Femur (tissue), 1 donor: ENCODE measurements at regions not wholly inside any gene's neighbourhood (a gene's known extent, or its start where the extent isn't known, plus 50 kb on each side); places are given as distances from the start of the nearest gene placed in this dataset.
"Not testable (repeated sequence)": the region's sequence is repeated elsewhere in the genome, so short reads cannot be mapped to it uniquely, and the experiment has no call there.

Source experiments
- DNase-seq: peaks from one replicate; pipeline ENCODE4 v3.0.0-alpha.2; 2017

- DNase-seq, result not testable (repeated sequence)
Observed at GRCh38 chr2:47689118-47689517, 93.8 kb upstream of the MSH6 start.

- DNase-seq, result no peak
Observed at GRCh38 chr2:47688561-47688960, 94.4 kb upstream of the MSH6 start.

DNA sequence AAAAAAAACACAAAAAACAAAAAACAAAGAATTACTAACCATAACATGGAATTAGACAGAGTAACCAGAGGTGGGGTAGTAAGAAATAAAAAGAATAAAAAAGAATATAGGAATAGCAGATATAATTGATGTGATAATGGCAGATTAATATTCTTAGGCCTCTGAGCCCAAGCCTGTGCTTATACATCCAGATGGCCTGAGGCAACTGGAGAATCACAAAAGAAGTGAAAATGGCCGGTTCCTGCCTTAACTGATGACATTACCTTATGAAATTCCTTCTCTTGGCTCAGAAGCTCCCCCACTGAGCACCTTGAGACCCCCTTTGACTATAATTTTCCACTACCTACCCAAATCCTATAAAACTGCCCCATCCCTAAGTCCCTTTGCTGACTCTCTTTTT is 95.1 kb upstream of the MSH6 start:
- DNase-seq, result no peak

GRCh38 chr2:47686018-47686417 is 96.9 kb upstream of the MSH6 start:
- DNase-seq, result no peak

- DNase-seq, result no peak
Observed at GRCh38 chr2:47682216-47682749, 100.7 kb upstream of the MSH6 start.

- no peak for DNase-seq
Observed at GRCh38 chr2:47676261-47676926, 105.6 kb upstream of the KCNK12 start.

GRCh38 chr2:47675196-47675825 is 104.5 kb upstream of the KCNK12 start:
- DNase-seq, result no peak

- DNase-seq, result no peak
Observed at GRCh38 chr2:47666332-47666731, 95.5 kb upstream of the KCNK12 start.

DNA sequence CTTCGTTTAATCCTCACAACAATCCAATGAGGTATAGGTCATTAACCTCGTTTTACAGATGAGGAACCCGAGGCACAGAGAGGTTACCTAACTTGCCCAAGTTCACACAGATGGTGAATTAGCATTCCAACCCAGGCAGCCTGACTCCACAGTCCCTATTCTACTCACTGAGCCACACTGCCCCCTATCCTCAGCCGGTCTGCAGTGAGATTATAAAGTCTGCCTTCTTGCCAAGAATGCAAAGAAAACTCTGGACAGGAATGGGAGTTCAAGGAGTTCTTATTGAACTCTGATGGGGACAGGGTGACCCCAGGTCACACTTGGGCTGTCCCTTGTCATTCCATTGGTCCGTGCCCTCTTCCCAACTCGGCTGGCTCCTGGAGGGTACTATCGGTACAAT is 94.0 kb upstream of the KCNK12 start:
- no peak for DNase-seq

GRCh38 chr2:47662552-47662951 is 91.8 kb upstream of the KCNK12 start:
- DNase-seq, result no peak

DNA sequence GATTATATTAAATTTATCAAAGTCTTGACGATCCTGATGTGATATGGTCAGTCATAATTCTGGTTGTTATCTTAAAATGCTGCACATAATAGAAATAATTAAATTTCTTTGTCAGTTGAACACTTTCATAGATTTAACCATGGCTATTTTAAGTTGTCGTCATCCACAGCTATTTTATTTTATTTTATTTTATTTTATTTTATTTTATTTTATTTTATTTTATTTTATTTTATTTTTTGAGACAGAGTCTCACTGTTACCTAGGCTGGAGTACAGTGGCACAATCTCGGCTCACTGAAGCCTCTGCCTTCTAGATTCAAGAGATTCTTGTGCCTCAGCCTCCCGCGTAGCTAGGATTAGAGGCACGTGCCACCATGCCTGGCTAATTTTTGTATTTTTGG is 90.5 kb upstream of the KCNK12 start:
- DNase-seq, result no peak

DNA sequence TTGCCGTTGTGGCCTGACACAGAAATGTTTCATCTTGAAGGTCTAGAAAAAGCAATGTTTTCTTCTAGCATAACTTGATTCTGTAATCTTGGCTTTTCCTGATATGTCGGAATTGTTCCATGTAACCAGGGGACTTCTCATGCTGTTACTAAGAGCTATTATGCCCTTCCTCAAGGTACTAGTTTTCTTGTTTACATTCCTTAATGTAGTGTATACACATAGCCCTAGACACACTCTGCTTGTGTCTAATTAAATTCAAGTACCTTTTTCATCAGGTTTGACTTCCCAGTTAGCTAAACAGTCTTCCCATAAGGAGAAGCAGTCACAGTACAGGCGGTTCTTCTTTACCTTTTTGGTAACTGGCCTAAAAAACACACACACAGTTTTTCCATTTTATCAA is 89.4 kb upstream of the KCNK12 start:
- DNase-seq, result no peak

DNA sequence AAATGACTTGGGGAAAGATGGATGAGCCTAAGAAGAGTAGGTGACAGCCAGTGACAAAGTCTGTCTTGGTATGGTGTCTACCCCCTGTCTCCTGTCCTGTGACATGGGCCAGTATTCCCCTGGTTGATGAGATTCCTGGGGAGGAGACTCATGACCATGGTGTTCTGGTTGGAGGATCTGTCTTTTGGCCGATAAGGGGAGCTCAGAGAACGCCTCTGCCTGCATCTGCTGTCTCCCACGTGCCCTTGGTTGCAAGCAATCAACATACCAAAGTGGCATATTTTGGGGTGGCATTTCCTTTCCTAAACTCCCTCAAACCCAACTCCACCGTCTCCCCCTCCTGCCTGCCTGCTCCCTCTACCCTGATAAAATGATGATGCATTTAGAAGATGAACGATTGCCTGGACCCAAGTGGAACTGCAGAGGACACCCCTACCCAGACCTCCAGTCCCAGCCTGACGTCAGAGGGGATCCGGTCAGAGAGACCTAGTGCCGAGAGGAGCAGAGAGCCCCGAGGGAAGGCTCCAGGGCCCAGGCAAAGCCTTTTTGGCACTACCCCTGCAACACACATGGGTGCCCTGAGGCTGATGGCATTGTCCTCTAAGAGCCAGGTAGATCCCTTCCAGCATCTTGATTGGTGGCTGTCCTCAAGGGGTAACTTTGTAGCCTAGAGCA is 88.0 kb upstream of the KCNK12 start:
- DNase-seq, result no peak

DNA sequence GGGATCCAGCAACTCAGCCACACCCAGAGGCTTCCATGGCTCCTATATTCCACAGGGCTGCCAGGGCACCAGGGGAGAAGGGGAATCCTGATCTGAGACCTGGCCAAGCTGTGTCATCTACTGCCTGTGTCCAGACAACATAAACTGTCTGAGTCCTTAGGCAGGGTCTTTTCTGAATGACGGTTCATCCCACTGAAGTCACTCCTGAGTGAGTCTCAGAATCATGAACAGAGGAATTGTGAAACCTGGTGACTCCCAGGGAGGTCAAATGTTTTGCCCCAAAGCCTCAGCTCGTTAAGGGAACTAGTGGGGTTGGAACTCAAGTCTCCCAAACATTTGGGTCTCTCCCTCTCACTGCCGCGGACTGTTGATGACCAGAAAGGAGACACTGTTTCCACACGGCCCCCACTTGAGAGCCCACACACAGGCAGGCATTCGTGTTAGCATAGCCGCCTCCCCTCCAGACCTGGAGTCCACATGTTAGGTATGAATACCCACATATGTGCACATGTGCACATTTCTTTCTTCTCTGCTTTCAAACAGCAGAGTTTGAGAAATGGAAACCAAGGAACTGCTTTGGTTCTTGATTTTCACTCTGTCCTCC is 87.2 kb upstream of the KCNK12 start:
- DNase-seq, result no peak

GRCh38 chr2:47656715-47657600 is 86.2 kb upstream of the KCNK12 start:
- no peak for DNase-seq

DNA sequence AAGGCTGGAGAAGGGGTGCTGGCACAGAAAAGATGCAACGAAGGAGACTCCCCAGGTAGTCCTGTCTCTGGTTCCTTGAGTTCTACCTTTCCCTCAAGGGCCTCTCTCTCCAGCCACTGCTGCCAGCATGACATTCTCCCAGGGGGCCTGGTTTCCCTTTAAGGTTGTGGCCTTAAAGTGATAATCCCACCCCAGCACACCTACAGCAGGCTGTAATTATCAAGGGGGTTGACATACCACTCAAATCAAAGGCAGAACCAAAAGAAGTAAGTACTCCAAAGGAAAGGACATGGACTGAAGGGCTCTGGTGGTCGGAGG is 84.7 kb upstream of the KCNK12 start:
- DNase-seq, result no peak

DNA sequence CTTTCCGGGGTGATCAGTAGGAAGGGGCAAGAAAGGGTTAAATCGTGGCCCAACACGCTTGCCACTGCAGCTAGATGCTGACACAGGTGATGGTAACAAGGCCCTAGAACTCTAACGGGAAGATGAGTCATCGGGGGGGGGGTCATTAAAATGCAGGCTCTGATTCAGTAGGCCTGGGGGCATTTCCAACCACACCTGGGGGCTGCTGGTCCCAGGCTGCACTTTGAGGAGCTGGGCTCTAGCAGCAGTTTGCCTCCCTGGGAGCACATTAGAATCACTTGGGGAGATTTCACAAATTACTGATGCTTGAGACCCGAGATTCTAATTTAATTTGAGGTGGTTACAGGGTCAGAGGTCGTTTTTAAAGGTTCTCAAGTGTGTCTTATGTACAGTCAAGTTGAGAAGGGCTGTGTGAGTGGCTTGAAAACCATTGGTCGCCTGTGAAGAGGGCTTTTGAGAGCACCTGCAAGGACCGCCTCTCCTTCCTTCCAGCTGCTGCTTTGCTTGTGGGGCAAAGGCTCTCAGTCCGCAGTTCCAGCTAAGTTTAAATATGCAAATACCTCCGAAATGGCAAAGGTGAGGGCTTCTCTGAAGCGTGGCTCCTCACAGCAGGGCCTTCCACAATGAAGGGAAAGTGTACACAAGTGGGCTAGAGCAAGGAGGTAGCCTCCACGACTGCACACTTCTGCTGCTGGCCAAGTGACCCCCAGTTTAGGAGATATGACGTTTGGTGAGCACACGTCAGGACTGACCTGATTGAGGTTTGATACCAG is 84.2 kb upstream of the KCNK12 start:
- no peak for DNase-seq

DNA sequence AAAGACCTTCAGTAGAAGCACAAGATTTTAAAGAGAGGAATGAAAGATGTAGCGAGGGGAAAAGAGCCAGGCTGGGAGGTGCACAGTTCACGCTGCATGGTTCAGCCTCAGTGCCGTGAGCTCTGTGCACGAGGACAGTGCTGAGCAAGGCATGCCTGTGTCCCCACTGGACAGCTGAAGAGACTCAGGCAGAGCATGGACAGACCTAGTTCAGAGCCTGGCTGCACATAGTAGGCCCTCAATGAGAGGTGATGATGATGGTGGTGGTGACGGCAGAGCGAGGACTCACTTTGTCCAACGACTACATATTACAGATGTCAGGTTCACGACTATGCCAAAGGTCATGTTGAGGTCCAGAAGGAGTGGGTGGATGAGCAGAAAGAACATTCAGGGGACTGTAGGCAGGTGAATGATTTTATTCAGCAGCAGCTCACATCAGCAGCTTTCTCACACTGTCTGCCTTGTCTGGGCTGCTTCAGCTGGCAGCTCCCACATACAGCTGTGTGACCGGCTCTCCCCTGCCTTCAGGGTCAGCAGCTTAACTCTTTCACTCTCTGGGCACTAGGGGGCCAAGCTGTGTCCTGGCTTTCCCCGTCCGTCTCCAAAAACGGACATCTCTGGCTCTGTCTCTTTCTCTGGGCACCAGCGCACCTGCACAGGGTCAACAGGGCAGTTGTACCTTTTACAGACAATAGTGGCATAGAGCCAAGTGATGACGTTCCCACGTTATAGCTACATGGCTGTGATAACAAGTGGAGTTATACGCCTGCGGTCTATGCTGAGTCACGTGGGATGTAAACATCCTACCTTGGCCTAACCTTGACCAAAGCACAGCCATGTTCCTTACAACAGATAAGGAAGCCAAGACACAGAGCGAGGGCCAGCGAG is 83.4 kb upstream of the KCNK12 start:
- peak; percentile 46 for DNase-seq

DNA sequence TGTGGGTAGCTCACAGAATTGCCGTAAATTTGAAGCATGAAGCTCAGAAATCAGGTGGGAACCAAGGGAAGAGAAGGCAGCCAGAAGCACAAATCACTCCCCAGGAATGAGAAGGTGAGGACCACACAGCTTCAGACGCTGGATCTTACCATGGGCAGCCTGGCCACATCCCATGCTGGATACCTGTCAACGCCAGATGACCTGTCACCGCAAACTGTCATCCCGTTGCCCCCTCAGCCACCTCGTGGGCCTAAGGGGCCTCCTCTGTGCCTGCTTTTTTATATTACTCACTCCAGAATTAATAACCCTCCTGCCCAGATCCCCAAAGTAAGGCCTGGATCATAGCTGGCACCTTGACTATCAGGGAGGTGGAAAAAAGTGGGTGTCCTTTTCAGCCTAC is 82.3 kb upstream of the KCNK12 start:
- DNase-seq, result no peak

- no peak for DNase-seq
Observed at GRCh38 chr2:47652061-47652690, 81.4 kb upstream of the KCNK12 start.
